Hematopoietic multipotent progenitor cell treated with erythropoietin and hydrocortisone succinate and interleukin-3 and kit ligand, for 15 days (in vitro differentiated cells): ENCODE measurements at regions not wholly inside any gene's neighbourhood (a gene's known extent, or its start where the extent isn't known, plus 50 kb on each side); places are given as distances from the start of the nearest gene placed in this dataset.

ENCODE experiments used
- DNase-seq: peaks from one replicate; pipeline ENCODE4 v3.0.0-alpha.2; 2015; ENCODE audit warnings: low spot score

DNA sequence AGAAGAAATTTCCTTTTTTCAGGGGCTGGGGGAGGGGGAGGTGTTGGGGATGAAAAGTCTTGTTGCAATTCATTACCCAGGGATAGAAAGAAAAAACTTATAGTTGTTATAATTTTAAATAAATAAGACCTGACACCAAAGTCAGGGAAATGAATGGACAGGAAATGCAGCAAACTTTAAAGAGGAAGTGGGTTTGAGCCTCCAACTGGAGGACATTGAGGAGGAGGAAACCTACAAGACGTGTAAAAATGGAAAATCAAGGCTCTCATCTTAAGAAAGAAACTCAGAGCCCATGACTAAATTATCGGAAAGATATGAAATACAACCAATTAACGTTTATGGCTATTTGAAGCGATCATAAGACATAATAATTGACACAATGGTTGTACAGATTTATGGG is 54.4 kb downstream of the NIBAN1 start:
- no peak for DNase-seq

DNA sequence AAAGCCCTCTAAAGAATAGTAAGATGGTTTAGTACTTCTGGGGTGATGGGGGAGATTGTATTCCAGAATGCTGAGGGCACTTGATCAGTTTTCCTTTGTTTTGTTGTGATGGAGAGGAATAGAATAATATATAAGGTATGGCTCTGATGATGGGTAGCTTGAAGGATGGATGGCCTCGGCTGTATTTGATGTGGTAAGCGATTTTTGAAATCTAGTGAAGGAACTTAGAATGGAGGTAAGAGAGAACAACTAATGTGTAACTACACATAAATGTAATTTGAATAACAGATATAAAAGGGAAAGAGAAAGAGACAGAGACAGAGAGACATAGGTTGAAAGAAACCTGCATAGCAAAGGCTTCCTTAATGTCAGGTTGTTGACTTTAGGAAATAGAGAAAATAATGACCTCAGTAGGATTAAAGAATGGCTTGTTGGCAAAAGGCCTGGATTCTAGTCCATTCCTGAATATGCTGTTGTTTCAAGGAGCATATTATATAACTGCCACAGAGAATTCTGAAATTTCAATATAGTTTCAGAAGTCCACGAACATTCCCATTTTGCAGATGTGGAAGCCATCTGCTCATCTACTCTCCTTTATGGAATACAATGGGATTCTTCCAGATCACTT is 58.7 kb downstream of the NIBAN1 start:
- no peak for DNase-seq

DNA sequence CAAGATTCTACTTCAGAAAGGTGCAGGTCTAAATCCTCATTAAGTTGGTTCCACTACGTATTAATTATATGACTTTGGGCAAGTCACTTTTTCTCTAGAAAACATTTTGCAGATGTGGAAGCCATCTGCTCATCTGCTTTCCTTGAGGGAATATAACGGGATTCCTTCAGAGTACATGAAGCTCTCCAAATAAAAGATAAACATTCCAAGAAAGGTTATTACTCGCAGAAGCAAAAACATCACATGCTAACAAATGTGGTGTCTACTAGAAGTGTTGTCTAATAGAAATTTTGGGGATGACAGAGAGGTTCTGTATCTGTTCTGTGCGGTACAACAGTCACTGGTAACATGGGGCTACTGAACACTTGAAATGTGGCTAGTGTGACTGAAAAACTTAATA is 60.2 kb downstream of the NIBAN1 start:
- DNase-seq, result no peak

DNA sequence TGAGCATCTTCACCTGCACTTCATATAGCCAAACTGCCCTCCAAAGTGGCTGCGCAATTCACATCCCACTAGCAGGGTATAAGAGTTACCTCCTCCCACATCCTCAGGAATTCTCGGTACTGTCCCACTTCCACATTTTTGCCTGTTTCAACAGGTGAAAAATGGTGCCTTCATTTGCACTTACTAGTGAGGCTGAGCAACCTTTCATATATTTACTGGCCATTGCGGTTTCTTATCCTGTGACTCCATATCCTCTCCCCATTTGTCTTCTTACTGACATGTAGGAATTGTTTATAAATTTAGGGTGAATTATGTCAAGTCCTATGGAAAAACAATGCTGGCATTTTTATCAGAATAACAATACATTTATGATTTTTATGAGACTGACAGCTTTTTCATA is 61.9 kb downstream of the NIBAN1 start:
- no peak for DNase-seq

DNA sequence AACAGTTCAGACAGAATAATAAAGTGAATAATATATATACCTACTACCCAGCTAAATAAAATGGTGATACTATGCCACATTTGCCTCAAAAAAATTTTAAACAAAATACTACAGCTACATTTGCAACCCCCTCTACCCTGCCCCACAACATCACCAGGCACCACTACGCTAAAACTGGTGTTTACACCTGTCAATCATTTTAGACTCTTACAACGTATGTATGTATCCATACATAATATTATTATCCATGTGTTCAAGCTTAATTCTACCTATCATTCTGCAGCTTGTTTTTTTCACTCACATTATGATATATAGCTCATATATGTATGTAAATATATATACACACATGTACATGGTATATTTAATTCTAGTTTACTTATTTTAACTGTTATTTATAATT is 62.5 kb downstream of the NIBAN1 start:
- no peak for DNase-seq

DNA sequence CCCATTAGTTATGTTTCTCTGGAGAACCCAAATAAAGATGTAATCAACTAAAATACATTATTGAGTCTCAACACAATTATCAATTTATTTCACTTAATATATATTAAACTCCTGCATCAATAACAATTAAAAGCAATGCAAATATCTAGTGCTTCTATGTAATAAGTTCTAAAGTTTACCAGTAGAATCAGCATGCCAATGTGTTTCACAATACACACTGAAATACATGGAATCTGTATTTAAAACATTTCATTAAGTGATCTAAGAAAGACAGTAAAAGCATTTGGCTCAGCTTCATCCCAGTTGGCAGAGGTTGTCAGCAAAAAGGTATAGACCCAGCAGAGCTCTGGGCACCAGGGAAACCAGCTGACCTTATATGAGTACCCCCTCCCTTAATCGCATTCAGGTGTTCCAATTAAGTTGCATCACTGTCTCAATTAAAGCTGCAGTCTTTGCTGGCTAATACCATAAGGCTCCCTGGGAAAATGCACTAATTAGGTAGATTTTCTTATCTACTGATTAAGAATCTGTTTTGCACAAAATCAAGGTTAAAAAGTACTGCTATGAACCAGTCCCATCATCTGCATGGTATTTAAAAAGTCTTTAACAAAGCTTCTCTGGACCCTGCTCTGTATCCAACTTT is 63.1 kb downstream of the NIBAN1 start:
- no peak for DNase-seq

DNA sequence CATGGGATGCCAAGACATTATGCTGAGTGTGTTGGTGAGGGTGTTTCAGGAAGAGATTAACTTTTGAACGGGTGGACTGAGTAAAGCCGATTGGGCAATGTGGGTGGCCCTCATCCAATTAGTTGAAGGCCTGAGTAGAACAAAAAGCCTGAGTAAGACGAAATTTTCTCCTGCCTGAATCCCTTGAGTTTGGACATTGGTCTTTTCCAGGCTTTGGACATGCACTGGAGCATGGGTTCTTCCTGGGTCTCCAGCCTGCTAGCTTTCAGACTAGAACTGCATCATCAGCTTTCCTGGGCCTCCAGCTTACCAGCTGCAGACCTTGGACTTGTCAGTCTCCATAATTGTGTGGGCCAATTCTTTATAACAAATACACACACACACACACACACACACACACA is 63.6 kb downstream of the NIBAN1 start:
- no peak for DNase-seq

DNA sequence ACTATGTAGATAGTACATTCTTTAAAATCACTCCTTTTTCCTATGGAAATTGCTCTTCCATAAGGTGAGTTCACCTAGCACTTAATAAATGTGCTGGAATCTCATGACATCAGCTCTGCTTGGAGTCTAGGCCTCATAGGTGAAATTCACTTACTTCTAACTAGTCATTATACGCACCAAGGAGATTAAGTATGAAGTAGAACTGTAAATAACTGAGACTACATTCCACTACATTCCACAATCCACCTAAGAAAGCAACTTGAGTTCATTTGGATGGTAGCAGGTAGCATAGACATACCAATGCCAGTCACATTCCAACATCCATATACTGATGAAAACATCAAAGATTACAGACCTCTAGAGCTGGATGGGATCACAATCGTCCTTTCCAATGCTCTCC is 64.3 kb downstream of the NIBAN1 start:
- no peak for DNase-seq

DNA sequence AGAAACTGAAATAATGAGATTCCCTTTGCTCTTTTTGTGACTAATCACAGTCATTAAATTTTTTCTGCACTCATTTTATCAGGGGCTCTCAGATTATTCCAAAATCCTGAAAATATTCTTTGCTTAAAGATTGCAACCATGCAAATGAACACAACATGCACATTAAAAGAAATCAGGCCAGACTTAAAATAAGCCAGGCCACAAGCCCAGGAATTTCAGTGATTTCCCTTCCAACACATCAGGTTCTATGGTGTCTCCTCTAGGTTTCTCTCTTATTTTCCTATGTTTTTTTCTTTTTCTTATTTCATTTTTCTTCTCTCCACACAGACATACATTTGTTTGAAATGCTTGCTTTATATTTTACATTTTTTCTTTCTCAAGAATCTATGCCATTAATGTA is 65.3 kb downstream of the NIBAN1 start:
- no peak for DNase-seq

- no peak for DNase-seq
These were observed 65.8 kb downstream of the NIBAN1 start for GRCh38 chr1:184908506-184908905.

DNA sequence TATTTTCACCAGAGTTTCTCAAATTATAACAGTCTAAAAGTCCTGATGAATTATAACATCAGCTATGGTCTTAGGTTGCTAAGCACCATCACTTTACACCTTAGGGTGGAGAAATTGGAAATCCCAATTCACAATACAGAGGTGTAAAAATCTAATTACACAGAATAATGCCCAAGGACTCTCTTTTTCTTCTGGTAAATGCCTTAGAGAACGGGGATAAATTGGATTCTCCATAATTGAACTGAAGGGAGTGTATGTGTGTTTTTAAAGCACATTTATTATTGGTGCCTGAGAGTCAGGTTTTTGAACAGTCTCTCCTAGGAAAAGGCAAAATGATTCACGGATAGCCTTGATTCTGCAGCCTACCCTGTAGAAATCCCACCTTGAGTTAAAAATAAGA is 66.8 kb downstream of the NIBAN1 start:
- no peak for DNase-seq

- DNase-seq, result no peak
These were observed 67.5 kb downstream of the NIBAN1 start for GRCh38 chr1:184906761-184907160.

DNA sequence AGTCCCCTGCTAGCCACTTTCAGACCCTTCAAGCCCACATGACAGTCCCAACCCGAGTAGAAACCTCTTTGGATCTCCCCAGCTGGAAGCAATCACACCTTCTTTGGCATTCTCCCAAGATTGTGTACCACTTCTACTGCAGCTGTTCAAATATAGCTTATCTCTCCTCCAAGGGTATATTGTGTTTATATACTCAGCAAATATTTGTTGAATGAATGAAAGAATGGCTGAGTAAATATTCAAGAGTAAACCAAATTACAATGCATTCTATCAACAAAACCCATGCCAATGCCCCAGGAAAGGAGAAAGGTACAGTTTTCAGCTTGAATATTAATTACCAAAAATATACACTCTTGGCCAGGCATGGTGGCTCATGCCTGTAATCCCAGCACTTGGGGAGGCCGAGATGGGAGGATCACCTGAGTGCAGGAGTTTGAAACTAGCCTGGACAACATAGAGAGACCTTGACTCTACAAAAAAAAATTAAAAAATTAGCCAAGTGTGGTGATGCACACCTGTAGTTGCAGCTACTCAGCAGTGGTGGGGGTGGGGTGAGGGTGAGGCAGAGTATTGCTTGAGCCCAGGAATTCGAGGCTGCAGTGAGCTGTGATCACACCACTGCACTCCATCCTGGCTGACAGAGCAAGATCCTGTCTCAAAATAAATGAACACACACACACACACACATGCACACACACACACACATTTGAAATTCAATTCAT is 68.5 kb downstream of the NIBAN1 start:
- DNase-seq, result no peak

DNA sequence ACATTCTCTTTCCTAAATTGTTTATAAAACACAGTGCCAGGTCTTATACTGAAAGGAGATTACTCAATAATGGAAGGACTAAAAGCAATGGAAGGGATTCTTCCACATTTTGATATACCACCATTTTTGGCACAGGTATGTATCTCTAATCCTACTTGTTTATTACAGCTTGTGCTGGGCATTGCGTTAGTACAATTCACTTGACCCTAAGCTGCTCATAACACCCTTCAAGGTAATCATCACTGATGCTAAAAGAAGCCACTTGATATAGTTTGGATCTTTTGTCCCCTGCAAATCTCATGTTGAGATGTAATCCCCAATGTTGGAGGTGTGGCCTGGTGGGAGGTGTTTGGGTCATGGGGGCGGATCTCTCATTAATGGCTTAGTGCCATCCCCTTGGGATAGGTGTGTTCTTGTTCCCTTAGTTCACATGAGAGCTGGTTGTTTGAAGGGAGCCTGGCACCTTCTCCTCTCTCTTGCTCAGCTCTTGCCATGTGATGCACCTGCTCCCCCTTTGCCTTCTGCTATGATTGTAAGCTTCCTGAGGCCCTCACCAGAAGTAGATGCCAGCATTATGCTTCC is 71.1 kb downstream of the NIBAN1 start:
- no peak for DNase-seq

DNA sequence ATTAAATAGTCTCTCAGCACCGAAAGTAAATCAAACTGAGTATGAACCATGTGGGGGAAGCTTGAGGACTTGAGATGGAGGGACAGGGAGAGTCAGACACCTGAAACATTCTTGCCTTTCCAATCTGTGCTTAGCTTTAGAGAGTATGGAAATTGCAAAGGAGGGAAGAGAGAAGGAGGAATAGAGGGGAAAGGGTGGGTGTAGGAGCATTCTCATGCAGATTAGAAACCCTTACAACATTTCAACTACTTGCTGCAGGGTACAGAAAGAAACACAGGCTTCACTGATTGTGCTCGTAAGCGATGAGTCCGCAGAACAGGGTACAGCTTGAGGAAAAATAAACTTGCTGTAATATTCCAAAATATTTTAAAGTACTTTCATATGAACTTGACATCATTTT is 73.8 kb downstream of the NIBAN1 start:
- DNase-seq, result no peak

- no peak for DNase-seq
These were observed 78.3 kb downstream of the NIBAN1 start for GRCh38 chr1:184896000-184896399.

DNA sequence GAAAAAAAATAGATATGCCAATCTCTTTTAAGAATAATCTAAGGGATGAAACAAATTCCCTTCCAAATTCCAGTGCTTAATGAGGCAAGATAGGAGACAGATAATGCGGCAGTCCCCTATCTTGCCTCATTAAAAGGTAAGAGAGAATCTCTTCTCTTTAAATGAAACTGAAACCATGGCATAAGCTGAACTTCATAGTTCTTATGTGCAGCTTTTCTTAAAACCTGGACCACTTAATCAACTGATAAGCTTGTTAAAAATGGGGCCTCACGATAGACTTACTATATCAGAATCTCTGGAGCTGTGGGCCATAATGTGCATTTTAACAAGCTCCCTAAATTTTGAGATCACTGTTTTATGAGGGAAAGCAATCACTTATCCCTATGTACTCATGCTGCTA is 79.2 kb downstream of the NIBAN1 start:
- no peak for DNase-seq

GRCh38 chr1:184893695-184894094 is 80.6 kb downstream of the NIBAN1 start:
- DNase-seq, result no peak

DNA sequence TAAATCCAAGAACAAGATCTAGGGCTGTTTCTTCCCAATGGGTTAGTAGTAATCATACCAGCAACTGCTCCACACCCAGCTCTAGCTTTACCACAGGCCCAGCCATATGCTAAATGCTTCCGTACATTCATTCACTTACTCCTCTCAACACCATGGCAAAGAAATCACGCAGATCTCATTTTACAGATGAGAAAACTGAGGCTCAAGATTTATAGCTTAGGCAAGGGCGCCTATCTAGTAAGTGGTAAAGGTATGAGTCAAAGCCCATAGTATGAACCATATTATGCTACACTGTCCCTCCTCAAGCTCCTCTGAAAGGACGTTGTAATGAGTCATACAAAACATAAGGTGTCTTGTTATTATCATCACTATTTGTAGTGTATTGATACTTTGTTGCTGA is 82.2 kb downstream of the NIBAN1 start:
- no peak for DNase-seq

GRCh38 chr1:184891440-184891839 is 82.9 kb downstream of the NIBAN1 start:
- DNase-seq, result no peak

DNA sequence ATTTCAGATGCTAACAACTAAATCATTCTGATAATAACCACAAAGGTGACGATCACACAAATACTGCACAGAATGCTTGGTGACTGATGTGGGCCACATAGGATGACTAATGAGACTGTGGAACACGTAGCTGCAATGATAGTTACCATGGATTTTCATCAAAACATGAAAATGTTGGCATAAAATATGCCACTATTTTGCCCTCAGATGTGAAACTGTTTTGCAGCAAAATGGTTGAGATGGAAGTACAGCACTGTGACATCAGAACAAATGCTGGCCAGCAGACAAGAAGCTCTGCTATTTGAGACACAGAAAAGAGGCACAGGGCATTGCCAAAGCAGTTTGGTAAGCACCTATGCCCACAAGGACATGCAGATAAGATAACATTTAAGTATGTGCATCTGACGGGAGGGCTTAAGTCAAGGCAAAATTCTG is 83.8 kb downstream of the NIBAN1 start:
- DNase-seq, result no peak

DNA sequence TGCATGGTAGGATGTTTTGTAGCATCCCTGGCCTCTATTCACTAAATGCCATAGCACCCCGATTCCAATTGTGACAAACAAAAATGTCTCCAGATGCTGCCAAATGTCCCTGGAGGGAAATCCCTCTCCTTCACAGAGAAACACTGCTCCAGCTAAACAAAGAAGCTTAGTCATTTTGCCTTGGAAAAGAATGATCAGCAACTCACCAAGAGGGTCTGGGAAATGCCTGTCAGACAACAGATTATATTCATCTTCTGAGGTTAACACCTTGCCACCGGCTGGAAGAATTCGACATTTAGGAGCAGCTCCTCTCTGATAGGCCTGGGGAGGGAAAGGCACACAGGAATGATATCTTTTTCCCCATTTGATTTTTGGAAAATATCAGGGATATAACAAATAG is 84.4 kb downstream of the NIBAN1 start:
- no peak for DNase-seq

DNA sequence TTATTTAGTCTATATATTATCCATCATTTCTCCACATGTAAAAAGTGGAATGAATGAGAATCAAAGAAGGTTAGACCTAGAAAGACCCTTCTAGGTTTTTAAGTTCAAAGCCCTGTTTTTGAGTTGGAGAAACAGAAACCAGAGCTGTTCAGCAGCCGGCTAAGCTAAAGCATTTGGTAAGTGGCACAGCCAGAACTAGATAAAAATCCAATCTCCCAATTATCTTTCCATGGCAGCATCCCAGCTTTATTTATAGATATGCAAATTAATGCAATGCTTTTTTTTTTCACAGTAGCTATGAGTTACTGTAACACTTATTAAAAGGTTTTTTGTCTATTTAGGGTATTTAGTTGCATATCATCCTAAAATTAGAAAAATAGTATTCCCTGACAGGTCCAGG is 85.1 kb downstream of the NIBAN1 start:
- no peak for DNase-seq
